Kidney epithelial cell (primary cell): ENCODE measurements at regions not wholly inside any gene's neighbourhood (a gene's known extent, or its start where the extent isn't known, plus 50 kb on each side); places are given as distances from the start of the nearest gene placed in this dataset.

ENCODE experiments used
- DNase-seq: peaks from one replicate; pipeline ENCODE4 v3.0.0-alpha.2; 2010; ENCODE audit warnings: low read depth
- H3K27me3 ChIP-seq: 2 replicates; pipeline ENCODE4 v1.6.0; 2011; ENCODE audit warnings: low read length; ENCODE audit not compliant: control insufficient read depth, insufficient read depth
- H3K36me3 ChIP-seq: 2 replicates; pipeline ENCODE4 v1.5.1; 2011; ENCODE audit warnings: low read length; ENCODE audit not compliant: control insufficient read depth, insufficient read depth
- H3K4me3 ChIP-seq: 2 replicates; pipeline ENCODE4 v1.5.1; 2011; ENCODE audit warnings: low read depth, mild to moderate bottlenecking, control low read depth, low read length
- CTCF ChIP-seq: IDR thresholded peaks from 2 replicates; pipeline ENCODE4 v1.5.1; 2011; ENCODE audit warnings: mild to moderate bottlenecking, moderate library complexity, low read length, control low read depth, inconsistent platforms; ENCODE audit not compliant: insufficient read depth, poor library complexity, severe bottlenecking

GRCh38 chr19:29129148-29129547 is 83.8 kb downstream of the UQCRFS1 start:
- no peak for DNase-seq
- TF ChIP-seq CTCF: no peak
- H3K36me3 ChIP-seq: no peaks in the 10 kb centered on the region

GRCh38 chr19:29128203-29128602 is 84.7 kb downstream of the UQCRFS1 start:
- H3K4me3 ChIP-seq: no peak overlapping the region
- no peak for DNase-seq
- no peaks in the 10 kb centered on the region for H3K36me3 ChIP-seq
- no peaks in the 10 kb centered on the region for H3K27me3 ChIP-seq
- no peak for TF ChIP-seq CTCF

More at GRCh38 chr19:29129148-29129547, 83.8 kb downstream of the UQCRFS1 start:
- no peaks in the 10 kb centered on the region for H3K27me3 ChIP-seq
- no peak overlapping the region for H3K4me3 ChIP-seq

GRCh38 chr19:29122185-29122584 is 90.8 kb downstream of the UQCRFS1 start:
- DNase-seq: no peak
- H3K4me3 ChIP-seq: no peak overlapping the region
- no peaks in the 10 kb centered on the region for H3K27me3 ChIP-seq
- H3K36me3 ChIP-seq: no peaks in the 10 kb centered on the region
- TF ChIP-seq CTCF: no peak

- DNase-seq: no peak
- Histone ChIP-seq H3K27me3 (no peaks in the 10 kb centered on the region), H3K4me3 (no peak overlapping the region), H3K36me3 (no peaks in the 10 kb centered on the region)
- peak; percentile 25 for TF ChIP-seq CTCF
These were observed 91.3 kb downstream of the UQCRFS1 start for GRCh38 chr19:29121684-29122083.

GRCh38 chr19:29120466-29120865 is 92.5 kb downstream of the UQCRFS1 start:
- Histone ChIP-seq H3K27me3 (no peaks in the 10 kb centered on the region), H3K36me3 (no peaks in the 10 kb centered on the region), H3K4me3 (no peak overlapping the region)
- TF ChIP-seq CTCF: no peak
- DNase-seq: no peak

- peak; percentile 28 for TF ChIP-seq CTCF
These were observed 93.4 kb downstream of the UQCRFS1 start for GRCh38 chr19:29119590-29119989.

More at GRCh38 chr19:29119590-29119989, 93.4 kb downstream of the UQCRFS1 start:
- DNase-seq: no peak
- Histone ChIP-seq H3K36me3 (no peaks in the 10 kb centered on the region), H3K27me3 (no peaks in the 10 kb centered on the region), H3K4me3 (no peak overlapping the region)
